ENCODE measurements at regions not wholly inside any gene's neighbourhood (a gene's known extent, or its start where the extent isn't known, plus 50 kb on each side); places are given as distances from the start of the nearest gene placed in this dataset.
"Not testable (repeated sequence)": the region's sequence is repeated elsewhere in the genome, so short reads cannot be mapped to it uniquely, and the experiment has no call there.

DNA sequence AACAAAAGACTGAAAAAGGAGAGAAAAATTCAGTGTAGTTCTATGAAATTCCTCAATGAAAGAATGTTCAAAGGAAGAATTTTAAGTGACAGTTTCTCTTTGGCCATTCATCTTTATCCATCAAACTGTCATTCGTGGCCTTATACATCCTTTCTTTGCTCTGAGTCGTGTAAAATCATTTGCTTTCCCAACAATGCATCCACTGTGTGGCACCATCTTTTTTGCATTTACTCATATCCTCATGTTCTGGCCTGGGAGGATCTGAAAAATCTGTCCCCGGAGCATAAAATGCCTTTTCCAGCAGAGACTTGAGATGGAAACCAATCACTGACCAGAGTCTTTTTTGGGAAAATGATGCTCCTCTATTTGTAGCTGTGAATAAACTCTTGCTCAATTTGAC is 240.3 kb upstream of the ETAA1 start:
- DNase-seq (ENCODE audit: insufficient read length, low spot score) (no peak), FAIRE-seq (no peak)

- DNase-seq (ENCODE audit: insufficient read length, low spot score) (no peak), FAIRE-seq (no peak)
Measured at GRCh38 chr2:67158718-67159117, 238.4 kb upstream of the ETAA1 start.

DNA sequence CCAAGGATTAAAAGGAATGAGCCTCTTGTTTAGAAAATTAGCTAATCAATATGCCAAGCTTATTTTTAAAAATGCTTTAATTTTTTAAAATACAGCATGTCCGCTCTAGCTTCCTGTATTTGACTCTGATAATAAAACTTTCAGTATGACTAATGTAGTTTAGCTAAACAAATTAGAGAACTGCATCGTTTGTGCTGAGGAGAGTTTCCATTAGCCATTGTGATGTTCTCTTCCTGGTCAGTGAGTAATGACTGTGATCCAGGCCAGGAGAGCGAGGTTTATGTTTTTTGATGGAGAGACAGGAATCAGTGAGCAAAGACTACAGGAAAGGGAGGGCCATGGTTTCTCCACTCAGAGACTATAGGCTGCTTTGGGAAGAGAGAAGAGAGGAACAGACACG is 237.2 kb upstream of the ETAA1 start:
- no peak for DNase-seq (ENCODE audit: insufficient read length, low spot score)
- FAIRE-seq = no peak

- DNase-seq (ENCODE audit: insufficient read length, low spot score) (peak; percentile 6), FAIRE-seq (no peak)
Measured at GRCh38 chr2:67164771-67165522, 232.2 kb upstream of the ETAA1 start.

GRCh38 chr2:67165523-67165990 is 231.6 kb upstream of the ETAA1 start:
- DNase-seq (ENCODE audit: insufficient read length, low spot score) = no peak

GRCh38 chr2:67166511-67166910 is 230.6 kb upstream of the ETAA1 start:
- peak; percentile 38 for FAIRE-seq
- not testable (repeated sequence) for DNase-seq (ENCODE audit: insufficient read length, low spot score)

More at GRCh38 chr2:67165523-67165990, 231.6 kb upstream of the ETAA1 start:
- no peak for FAIRE-seq

- no peak for FAIRE-seq
- DNase-seq (ENCODE audit: insufficient read length, low spot score) = no peak
Measured at GRCh38 chr2:67169417-67170140, 227.6 kb upstream of the ETAA1 start.

GRCh38 chr2:67179526-67179925 is 217.6 kb upstream of the ETAA1 start:
- FAIRE-seq (no peak), DNase-seq (ENCODE audit: insufficient read length, low spot score) (no peak)

- no peak for DNase-seq (ENCODE audit: insufficient read length, low spot score)
- FAIRE-seq = no peak
Measured at GRCh38 chr2:67180841-67181240, 216.3 kb upstream of the ETAA1 start.

DNA sequence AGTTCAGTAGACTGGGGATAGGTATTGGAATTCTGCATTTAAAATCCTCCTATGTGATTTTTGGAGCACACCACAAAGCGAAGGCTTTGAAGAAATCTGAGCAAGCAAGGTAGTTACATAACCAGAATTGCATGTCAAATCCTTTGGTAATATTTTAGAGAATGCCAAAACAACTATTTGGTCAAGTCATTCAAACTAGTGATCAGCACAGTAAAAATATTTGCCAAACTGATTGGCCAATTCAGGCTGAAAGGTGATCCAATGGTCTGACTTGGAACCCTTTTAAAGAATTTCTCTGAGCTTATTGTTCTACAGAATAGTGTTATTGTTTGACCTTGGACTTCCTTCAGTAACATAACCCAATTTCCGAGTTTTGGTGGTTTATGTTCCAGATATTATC is 214.2 kb upstream of the ETAA1 start:
- no peak for FAIRE-seq
- no peak for DNase-seq (ENCODE audit: insufficient read length, low spot score)

GRCh38 chr2:67186326-67186725 is 210.8 kb upstream of the ETAA1 start:
- FAIRE-seq (peak; percentile 9), DNase-seq (ENCODE audit: insufficient read length, low spot score) (no peak)

GRCh38 chr2:67186871-67187270 is 210.3 kb upstream of the ETAA1 start:
- DNase-seq (ENCODE audit: insufficient read length, low spot score) (no peak), FAIRE-seq (no peak)

GRCh38 chr2:67195327-67195726 is 201.8 kb upstream of the ETAA1 start:
- not testable (repeated sequence) for DNase-seq (ENCODE audit: insufficient read length, low spot score); FAIRE-seq

GRCh38 chr2:67201521-67201920 is 195.6 kb upstream of the ETAA1 start:
- no peak for FAIRE-seq

GRCh38 chr2:67204349-67204748 is 192.8 kb upstream of the ETAA1 start:
- FAIRE-seq (no peak), DNase-seq (ENCODE audit: insufficient read length, low spot score) (no peak)

More at GRCh38 chr2:67201521-67201920, 195.6 kb upstream of the ETAA1 start:
- no peak for DNase-seq (ENCODE audit: insufficient read length, low spot score)

- no peak for DNase-seq (ENCODE audit: insufficient read length, low spot score)
- FAIRE-seq = no peak
Measured at GRCh38 chr2:67208887-67209500, 188.1 kb upstream of the ETAA1 start.

- FAIRE-seq (no peak), DNase-seq (ENCODE audit: insufficient read length, low spot score) (no peak)
Measured at GRCh38 chr2:67210430-67210829, 186.7 kb upstream of the ETAA1 start.

DNA sequence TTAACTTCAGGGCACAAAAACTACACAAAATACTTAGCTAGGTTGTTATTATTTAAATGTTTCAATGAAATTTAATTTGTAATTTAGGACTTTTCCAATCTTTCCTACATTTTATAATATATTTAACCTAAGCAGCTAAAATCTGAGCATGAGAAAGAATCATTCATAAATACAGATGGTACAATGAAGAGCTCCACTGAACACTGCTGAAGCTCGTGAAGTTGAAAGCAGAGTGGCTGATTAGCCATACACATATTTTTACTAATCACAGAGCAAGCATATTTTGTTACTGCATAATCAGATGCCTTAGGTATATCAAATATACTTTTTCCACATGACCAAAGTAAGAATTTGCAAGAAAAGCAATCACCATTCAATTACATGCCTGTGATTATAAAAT is 184.9 kb upstream of the ETAA1 start:
- no peak for DNase-seq (ENCODE audit: insufficient read length, low spot score)
- FAIRE-seq = no peak

- FAIRE-seq (no peak), DNase-seq (ENCODE audit: insufficient read length, low spot score) (no peak)
Measured at GRCh38 chr2:67213270-67213670, 183.9 kb upstream of the ETAA1 start.

- DNase-seq (ENCODE audit: insufficient read length, low spot score) = no peak
- FAIRE-seq = peak; percentile 98
Measured at GRCh38 chr2:67213677-67214402, 183.3 kb upstream of the ETAA1 start.
